HG03378 (cell line): ENCODE measurements at regions not wholly inside any gene's neighbourhood (a gene's known extent, or its start where the extent isn't known, plus 50 kb on each side); places are given as distances from the start of the nearest gene placed in this dataset.
"Not testable (repeated sequence)": the region's sequence is repeated elsewhere in the genome, so short reads cannot be mapped to it uniquely, and the experiment has no call there.

ENCODE experiments used
- ATAC-seq: cut with Tn5 transposase; IDR thresholded peaks from one replicate; pipeline ENCODE4 v1.9.1; 2021; ENCODE audit warnings: mild to moderate bottlenecking, moderate library complexity; ENCODE audit not compliant: unreplicated experiment

- ATAC-seq = no peak
Measured at GRCh38 chr1:214141486-214141885, 139.5 kb upstream of the SMYD2 start.

GRCh38 chr1:214143006-214143992 lies 137.7 kb upstream of the SMYD2 start:
- no peak for ATAC-seq

DNA sequence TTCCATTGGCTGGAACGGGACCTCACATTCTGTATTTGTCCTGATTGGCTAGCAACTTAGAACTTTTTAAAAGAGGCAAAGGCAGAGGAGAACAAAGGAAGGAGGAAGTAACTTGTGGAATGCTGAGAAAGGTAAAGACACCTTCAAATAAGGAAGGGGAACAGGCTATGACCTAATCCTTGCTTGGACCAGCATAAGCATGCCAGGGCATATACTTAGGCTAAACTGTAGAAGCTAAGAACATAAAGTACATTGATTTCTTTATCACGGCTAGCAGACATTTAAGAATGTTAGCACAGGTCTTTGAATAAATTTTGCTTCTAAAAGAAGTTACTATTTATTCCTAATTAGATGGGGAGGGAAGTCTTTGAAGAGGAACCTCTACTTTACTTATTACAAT lies 136.4 kb upstream of the SMYD2 start:
- ATAC-seq = not testable (repeated sequence)

GRCh38 chr1:214146523-214146922 lies 134.4 kb upstream of the SMYD2 start:
- ATAC-seq = no peak

DNA sequence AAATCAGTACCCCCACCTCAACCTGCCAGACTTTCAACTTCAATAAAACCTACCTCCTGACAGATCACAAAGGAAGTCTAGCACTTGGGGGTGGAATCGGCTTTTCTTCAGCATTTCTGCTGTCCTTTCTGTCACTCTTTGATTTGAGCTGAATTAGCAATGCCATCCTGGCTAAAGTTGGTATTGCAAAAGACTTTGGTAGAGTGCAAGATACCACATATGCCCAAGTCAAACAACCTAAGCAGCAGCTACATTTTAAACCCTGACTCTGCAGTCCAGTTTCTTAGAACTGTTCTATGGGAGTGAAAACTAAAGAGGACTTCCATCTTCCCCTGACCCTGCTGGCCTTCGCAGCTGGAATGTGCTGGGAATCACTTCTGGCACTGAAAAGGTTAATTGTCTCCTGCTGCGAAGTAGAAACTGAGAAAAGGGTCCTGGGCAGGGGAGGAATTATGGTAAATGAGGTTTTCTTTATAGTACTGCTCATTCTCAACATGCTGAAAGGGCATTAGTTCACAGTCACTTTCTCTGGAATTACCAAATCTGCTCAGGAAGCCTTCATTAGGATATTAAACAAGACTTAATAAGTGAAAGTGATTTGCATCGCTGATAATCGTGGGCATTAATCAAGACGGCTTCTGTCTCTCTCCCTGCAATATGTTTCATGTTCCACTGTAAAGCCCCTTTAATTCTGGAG lies 126.2 kb upstream of the SMYD2 start:
- ATAC-seq = no peak

- ATAC-seq = no peak
Measured at GRCh38 chr1:214155987-214156625, 124.9 kb upstream of the SMYD2 start.

GRCh38 chr1:214164173-214164572 lies 116.8 kb upstream of the SMYD2 start:
- ATAC-seq = no peak

- ATAC-seq = no peak
Measured at GRCh38 chr1:214165850-214166374, 115.0 kb upstream of the SMYD2 start.

- no peak for ATAC-seq
Measured at GRCh38 chr1:214174508-214175199, 106.3 kb upstream of the SMYD2 start.

DNA sequence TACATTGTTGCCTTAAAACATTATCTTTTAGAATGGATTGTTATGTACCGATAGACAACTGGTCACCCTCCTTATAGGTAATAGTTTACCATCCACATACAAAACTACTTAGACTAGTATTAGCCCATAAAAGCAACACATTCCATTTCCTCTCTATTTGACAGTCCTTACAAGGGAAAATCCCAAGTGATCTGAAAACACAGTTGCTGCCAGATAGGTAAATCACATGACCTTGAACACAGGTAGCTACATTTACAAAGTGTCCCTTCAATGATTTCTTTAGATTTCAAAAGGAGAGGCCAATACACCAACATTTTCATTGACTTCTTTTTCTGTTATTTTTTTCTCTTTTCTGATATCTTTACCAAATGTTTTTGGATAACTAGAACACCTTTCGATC lies 102.9 kb upstream of the SMYD2 start:
- no peak for ATAC-seq

- no peak for ATAC-seq
Measured at GRCh38 chr1:214184992-214185391, 96.0 kb upstream of the SMYD2 start.

DNA sequence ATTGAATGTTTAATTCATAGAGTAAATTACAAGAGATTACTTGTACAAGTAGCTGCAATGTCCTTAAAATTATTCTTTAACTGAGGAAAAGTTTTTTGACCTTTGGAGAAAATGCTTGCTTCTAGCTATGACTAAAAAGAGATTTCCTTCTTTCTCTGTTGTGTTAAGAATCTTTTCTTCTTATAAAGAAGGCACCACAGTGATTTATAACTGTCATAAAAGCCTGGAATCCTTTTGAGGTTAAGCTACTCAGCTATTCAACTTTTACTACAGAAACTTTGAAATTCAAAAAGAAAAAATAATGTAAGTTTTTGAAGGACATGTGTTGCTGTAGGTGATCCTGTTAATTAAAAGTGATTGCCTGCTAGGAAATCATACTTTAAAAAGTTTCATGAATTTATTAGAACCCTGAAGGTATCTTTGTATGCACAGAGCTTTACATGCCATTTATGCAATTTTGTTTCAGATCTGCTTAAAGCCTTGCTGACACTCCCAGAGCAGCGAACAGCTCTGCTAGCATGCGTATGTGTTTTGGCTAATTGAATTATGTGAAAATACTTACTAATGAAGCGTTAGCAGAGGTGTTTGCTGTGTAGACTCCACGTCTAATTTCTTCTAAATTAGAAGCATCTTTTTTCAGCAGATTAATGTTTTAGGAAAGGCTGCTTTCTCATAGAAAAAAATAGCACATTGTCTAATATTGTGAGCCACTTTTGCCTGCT lies 94.7 kb upstream of the SMYD2 start:
- no peak for ATAC-seq

GRCh38 chr1:214187121-214187900 lies 93.6 kb upstream of the SMYD2 start:
- ATAC-seq = no peak

DNA sequence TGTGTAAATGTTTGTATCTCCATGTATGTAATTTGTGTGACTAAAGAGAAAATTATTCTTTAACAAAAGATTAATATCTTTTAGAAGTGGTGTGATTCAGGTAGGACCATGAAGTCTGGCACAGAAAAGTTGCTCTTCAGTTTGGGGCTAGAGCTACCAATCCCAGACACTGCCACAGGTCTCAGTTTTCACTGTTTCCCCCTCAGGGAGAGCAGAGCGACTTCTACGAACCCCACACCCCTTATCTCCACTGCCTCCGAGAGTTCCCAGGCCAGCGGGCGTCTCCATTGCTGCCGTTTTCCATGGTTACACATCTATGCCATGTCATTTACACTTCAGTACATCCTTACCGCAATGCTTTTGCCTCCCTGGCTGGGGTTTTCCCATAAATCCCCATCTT lies 93.0 kb upstream of the SMYD2 start:
- ATAC-seq = no peak

DNA sequence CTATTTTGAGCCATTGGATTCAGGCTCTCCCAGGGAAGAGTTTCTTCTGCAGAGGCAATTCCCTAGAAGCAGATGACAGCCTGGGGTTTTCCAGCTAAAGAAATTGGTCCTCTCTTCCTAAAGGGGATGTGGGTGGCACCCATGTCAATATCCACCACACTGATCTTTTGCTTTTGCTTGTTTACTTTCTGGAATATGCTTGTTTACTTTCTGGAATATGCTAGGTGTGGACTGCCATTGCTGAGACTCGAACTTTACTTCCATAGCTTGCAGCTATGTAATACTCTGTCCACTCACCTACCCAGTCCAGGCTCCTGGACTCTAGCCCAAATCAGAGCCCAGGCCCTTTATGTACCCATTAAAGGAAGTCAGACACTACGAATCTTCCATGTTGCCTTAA lies 92.1 kb upstream of the SMYD2 start:
- no peak for ATAC-seq

DNA sequence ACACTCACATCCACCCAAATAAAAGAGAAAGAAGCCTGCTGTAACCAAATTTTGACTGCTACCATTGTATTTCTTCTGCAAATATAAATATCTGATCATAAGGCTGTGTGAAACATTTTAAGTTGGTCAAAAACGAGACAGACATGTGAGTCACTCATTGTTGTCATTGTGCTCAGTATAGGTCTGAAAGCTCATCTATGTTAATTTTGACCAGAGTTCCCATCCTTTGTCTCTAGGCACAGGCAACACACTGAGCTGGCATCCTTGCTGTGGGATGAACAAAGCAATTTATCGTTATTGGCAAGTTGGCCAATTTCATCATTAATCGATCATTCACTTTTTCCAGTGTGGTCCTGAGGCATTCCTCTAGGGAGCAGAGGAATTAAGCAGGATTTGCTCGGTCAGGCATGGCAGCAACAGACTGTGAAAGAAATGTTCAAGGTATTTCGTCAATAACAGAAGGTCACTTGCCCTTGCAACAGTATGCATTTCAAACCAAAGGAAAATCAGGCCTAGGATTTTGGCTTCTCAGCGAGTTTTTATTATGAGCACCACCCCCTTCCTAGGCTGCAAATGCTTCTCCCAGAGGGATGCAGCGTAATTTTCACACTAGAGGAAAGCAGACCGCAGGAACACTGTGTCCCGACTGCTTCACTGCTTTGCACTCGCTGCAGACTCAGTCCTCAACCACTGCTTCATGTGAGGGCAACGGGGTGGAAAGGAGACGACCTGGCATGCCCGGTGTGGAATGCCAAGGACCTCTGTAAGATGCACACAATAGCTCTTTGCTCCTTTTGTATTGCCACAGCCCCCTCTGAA lies 87.9 kb upstream of the SMYD2 start:
- no peak for ATAC-seq

GRCh38 chr1:214193691-214194090 lies 87.3 kb upstream of the SMYD2 start:
- no peak for ATAC-seq

DNA sequence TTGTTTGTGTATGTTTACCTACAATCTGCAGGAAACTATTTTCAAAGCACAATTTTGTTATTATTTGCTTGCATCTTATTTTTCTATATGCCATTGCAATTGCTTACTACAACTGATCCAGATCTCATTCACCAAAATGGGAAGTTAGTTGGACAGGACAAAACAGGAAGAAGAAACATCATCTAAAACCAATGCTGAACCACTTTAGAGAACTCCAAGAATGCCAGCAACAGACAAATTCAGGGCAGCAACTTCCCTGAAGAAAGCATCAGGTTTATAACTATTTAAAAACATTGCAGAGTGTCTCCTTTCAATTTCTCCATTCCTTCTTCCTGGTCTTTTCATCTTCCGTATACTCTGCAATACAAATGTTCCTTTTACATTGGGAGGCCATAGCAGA lies 82.4 kb upstream of the SMYD2 start:
- ATAC-seq = no peak

DNA sequence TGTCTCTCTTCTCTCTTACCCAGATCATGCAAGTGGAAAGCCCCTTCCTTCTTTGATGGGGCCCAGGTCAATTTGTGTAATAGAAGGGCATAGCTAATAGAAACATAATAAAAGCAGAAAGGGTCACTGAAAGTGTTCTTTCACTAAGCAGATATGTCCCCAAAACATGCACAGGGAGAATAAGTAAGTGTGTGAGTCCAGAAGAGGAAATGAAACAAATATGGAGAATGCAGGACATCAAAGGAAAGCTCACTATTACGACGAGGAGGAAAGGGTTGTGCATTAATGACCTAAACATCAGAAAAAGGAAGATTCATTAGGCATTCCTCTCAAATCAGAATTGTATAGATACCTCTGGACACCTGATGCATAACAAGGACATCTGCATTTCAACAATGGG lies 81.4 kb upstream of the SMYD2 start:
- no peak for ATAC-seq
